ENCODE measurements at regions not wholly inside any gene's neighbourhood (a gene's known extent, or its start where the extent isn't known, plus 50 kb on each side); places are given as distances from the start of the nearest gene placed in this dataset.

GRCh38 chr16:73457851-73458250 lies 409.9 kb upstream of the ZFHX3 start:
- H3K27me3 ChIP-seq (ENCODE audit: control insufficient read depth, insufficient read depth, low read length): no peaks in the 10 kb centered on the region
- BruUV-seq (replicated peaks): no TSS peak
- ATAC-seq (no peak), DNase-seq (ENCODE audit: low read depth, low spot score) (no peak)
- H3K4me3 ChIP-seq (ENCODE audit: low read depth in 2 of 2, low read length in 2 of 2): no peak overlapping the region
- in situ Hi-C loops (cut with HindIII; ENCODE audit: low pct_unique_long_range_greater_than_20kb, low sequenced_read_pairs) (no loop called here), intact Hi-C loops (cut with micrococcal nuclease; ENCODE audit: unreplicated experiment) (no loop called here)
- H3K4me1 ChIP-seq (ENCODE audit: control insufficient read depth, insufficient read depth, low read length): no peaks in the 10 kb centered on the region
- POLR2A ChIA-PET: interaction anchor here (0.6 kb wide), 1 partner anchor 8 kb away, joined by 3 read pairs; no protein-coding TSS in a partner anchor
- H3K36me3 ChIP-seq (ENCODE audit: control insufficient read depth, insufficient read depth, low read length): no peaks in the 10 kb centered on the region
- H3K27ac ChIP-seq (ENCODE audit: low read length): no peak overlapping the region
- no peak for TF ChIP-seq TCF7L2 (IDR thresholded peaks at IDR 0.05; ENCODE audit: low read depth, low read length)
- TF ChIP-seq REST (IDR thresholded peaks at IDR 0.05; ENCODE audit: insufficient read depth in 1 of 2, low read depth in 2 of 2, low read length in 1 of 2): no peak
- TF ChIP-seq POLR2AphosphoS5 (IDR thresholded peaks at IDR 0.05; ENCODE audit: low read depth, low read length): no peak
- no peak for TF ChIP-seq CTCF (IDR thresholded peaks at IDR 0.05)
- TF ChIP-seq SIN3A (IDR thresholded peaks at IDR 0.05; ENCODE audit: borderline replicate concordance, insufficient read depth, low read depth, low read length): no peak
- CTCF ChIA-PET: no interaction called here
- no peaks in the 10 kb centered on the region for H3K9me3 ChIP-seq (ENCODE audit: control insufficient read depth, insufficient read depth, low read depth, low read length)

GRCh38 chr16:73448970-73449369 lies 401.0 kb upstream of the ZFHX3 start:
- no peak overlapping the region for H3K4me3 ChIP-seq (ENCODE audit: low read depth in 2 of 2, low read length in 2 of 2)
- no peaks in the 10 kb centered on the region for H3K9me3 ChIP-seq (ENCODE audit: control insufficient read depth, insufficient read depth, low read depth, low read length)
- no peaks in the 10 kb centered on the region for H3K27me3 ChIP-seq (ENCODE audit: control insufficient read depth, insufficient read depth, low read length)
- CTCF ChIA-PET: no interaction called here
- intact Hi-C loops (cut with micrococcal nuclease; ENCODE audit: unreplicated experiment): no loop called here
- POLR2A ChIA-PET: no interaction called here
- TF ChIP-seq SIN3A (IDR thresholded peaks at IDR 0.05; ENCODE audit: borderline replicate concordance, insufficient read depth, low read depth, low read length): no peak
- TF ChIP-seq TCF7L2 (IDR thresholded peaks at IDR 0.05; ENCODE audit: low read depth, low read length): no peak
- no peak for TF ChIP-seq CTCF (IDR thresholded peaks at IDR 0.05)
- no peak for TF ChIP-seq REST (IDR thresholded peaks at IDR 0.05; ENCODE audit: insufficient read depth in 1 of 2, low read depth in 2 of 2, low read length in 1 of 2)
- TF ChIP-seq POLR2AphosphoS5 (IDR thresholded peaks at IDR 0.05; ENCODE audit: low read depth, low read length): no peak
- no peak overlapping the region for H3K27ac ChIP-seq (ENCODE audit: low read length)
- no TSS peak for BruUV-seq (replicated peaks)
- H3K36me3 ChIP-seq (ENCODE audit: control insufficient read depth, insufficient read depth, low read length): no peaks in the 10 kb centered on the region
- H3K4me1 ChIP-seq (ENCODE audit: control insufficient read depth, insufficient read depth, low read length): no peaks in the 10 kb centered on the region
- DNase-seq (ENCODE audit: low read depth, low spot score): no peak
- in situ Hi-C loops (cut with HindIII; ENCODE audit: low pct_unique_long_range_greater_than_20kb, low sequenced_read_pairs): no loop called here
- ATAC-seq: no peak

Data from Panc1 (cell line).